Spleen (tissue), 7 donors: ENCODE measurements at regions not wholly inside any gene's neighbourhood (a gene's known extent, or its start where the extent isn't known, plus 50 kb on each side); places are given as distances from the start of the nearest gene placed in this dataset.

Experiments
- POLR2AphosphoS5 ChIP-seq, 3 donors: sonication (generic); formaldehyde crosslinking; IDR thresholded peaks; one replicate each; pipeline ENCODE4 v1.5.1; 2017; ENCODE audit warnings: antibody characterized with exemption in 3 of 3
- TF ChIP-seq, protein P1 (sequence below), 11 experiments: fragments of 200-600 bp in 7 of 11; fragments of 450-650 bp in 4 of 11; sonication (generic) in 4 of 11; IDR thresholded peaks in 8 of 11; conservative IDR thresholded peaks in 3 of 11; 1 replicate in 7 of 11; 2 replicates in 4 of 11; pipeline versions ENCODE4 v1.4.0 to v1.8.0; 2016 to 2021; ENCODE audit warnings: antibody characterized with exemption in 11 of 11, inconsistent platforms in 4 of 11, mild to moderate bottlenecking in 1 of 11
- donor health status: DM: no; HTN: no; CAD: no; lungs with moderate emphysema.
- donor health status: DM: no; HTN: no; CAD: no.
- donor health status: DM: no; HTN: no; CAD: no.

DNA sequence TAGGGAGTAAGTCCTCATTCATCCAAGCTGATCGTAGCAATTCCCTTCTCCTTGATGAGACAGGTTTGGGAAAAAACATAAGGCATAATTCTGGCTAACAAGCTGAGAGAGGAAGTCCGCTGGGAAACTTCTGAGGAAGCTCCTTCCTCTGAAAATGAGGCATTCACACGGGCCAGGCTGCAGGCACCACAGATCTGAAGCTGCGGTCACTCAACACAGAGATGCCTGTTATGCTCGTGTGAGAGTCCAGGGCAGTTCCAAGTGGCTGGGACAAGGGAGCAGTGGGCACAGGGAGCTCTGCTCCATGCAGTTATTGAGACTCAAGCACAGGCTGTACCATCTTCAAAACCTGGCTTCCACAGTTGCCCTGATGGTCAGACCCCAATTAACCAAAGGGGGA is 200.9 kb upstream of the ID2 start:
- TF ChIP-seq, protein P1, sequence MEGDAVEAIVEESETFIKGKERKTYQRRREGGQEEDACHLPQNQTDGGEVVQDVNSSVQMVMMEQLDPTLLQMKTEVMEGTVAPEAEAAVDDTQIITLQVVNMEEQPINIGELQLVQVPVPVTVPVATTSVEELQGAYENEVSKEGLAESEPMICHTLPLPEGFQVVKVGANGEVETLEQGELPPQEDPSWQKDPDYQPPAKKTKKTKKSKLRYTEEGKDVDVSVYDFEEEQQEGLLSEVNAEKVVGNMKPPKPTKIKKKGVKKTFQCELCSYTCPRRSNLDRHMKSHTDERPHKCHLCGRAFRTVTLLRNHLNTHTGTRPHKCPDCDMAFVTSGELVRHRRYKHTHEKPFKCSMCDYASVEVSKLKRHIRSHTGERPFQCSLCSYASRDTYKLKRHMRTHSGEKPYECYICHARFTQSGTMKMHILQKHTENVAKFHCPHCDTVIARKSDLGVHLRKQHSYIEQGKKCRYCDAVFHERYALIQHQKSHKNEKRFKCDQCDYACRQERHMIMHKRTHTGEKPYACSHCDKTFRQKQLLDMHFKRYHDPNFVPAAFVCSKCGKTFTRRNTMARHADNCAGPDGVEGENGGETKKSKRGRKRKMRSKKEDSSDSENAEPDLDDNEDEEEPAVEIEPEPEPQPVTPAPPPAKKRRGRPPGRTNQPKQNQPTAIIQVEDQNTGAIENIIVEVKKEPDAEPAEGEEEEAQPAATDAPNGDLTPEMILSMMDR (IDR thresholded peaks at IDR 0.05 in 8 of 11, conservative IDR thresholded peaks at IDR 0.05 in 3 of 11): no peak
- no peak for TF ChIP-seq POLR2AphosphoS5 (IDR thresholded peaks at IDR 0.05)
